Hematopoietic multipotent progenitor cell treated with erythropoietin and hydrocortisone succinate and interleukin-3 and kit ligand, for 17 days (in vitro differentiated cells): ENCODE measurements at regions not wholly inside any gene's neighbourhood (a gene's known extent, or its start where the extent isn't known, plus 50 kb on each side); places are given as distances from the start of the nearest gene placed in this dataset.

ENCODE experiments used
- DNase-seq: peaks from one replicate; pipeline ENCODE4 v3.0.0-alpha.2; 2015; ENCODE audit warnings: low spot score

DNA sequence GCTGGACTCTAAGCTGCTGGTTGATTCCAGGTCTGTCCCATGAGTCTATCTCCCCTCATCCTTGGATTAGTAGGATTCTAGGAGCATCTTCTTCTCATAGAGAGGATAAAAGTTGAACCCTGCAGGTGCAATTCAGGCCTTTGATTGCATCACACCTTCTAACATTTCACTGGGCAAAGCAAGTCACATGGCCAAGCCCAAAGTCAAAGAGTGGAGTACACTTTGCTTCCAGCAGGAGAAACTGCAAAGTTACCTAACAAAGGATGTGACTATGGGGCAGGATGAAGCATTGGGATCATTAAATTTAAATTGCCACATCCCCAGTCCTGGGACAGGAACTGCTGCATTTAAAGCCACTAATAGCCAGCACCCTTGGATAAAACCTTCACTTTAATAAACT, 51.0 kb upstream of the EGFLAM start:
- no peak for DNase-seq

DNA sequence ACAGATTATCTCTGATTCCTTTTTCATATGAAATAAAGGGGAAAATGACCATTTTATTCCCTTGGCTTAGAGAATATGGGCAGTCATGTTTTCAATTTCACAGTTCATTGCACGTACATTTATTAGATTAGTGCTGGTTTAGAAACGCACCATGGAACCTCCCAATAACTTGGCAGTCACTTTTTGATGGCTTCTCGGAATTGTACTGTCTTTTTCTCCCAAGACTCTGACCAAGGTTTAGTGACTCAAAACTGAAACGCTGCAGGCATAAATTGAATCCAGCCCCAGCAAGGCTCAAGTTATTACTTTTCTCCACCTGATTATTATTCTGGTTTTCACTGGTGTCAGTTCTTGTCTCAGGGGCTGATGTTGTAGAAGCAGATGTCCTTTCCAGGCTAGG, 55.6 kb upstream of the EGFLAM start:
- no peak for DNase-seq

DNA sequence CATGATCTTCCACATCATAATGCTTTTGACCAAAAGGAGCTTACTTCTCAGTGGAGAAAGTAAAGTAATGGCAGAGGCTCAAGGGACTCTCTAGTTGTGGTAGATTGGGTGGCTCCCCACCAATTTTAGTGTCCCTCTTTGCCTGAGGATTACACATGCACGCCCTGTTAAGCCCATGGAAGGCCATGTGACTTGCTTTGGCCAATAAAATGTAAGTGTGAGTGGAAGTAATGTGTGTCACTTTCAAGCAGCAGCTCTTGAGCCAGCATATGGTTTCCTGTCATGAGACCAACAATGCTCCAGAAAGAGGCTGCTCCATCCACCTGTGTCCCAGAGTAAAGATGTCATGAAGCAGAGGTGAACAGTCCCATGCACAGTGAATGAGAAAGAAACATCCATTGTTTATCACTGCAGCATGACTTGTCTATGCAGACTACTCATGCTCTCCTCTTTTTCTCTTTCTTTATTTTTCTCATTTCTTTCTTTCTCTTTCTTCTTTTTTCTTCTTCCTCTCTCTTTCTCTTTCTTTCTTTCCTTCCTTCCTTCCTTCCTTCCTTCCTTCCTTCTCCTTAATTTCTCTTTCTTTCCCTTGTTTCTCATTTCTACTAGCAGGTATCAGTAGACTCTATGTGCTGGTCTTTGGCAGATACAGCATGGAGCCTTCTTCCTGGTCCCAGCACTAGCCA, 57.3 kb upstream of the EGFLAM start:
- DNase-seq, result no peak

DNA sequence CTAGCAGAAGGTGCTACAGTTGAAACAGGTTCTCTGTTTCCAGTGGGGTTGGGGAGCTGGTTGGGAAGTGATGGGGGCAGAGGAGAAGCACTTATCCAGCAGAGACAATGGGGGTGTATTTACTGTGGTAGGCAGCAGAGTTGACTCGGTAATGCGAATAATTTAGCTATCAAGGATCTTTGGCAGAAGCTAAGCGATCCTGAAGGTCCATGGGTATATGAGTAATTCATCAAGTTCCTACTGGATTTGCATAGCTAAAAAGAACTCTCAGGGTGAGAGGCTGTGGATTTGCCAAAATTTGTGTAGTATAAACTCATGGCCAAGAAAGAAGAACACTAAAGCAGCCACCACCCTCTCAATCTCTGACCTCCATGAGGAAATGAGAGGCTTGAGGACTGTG, 61.2 kb upstream of the EGFLAM start:
- DNase-seq, result no peak

DNA sequence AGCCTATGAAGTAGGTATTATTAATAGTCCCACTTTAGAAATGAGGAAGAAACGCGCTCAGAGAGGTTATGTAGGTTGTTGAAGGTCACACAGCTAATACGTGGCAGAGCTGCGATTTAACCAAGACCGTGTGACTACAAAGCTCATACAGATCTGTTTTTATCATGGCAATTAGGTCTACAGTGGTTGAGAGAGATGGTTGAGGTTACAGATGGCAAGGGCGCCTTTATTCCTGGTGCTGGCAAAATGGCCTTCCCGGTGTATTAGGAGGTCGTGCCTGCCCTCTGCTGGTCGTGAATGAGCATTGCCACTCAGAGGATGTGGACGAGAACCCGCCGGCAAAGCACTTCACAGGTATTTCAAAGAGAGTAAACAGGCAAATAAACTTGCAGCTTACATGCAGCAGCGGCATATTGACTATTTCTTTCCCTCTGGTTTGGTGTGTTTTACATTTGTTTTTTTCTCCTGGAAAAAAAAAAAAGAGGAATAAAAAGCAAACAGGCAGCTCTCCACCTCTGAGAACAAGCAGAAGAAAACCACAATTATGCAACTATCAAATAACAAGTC, 65.3 kb upstream of the EGFLAM start:
- peak; percentile 28 for DNase-seq

DNA sequence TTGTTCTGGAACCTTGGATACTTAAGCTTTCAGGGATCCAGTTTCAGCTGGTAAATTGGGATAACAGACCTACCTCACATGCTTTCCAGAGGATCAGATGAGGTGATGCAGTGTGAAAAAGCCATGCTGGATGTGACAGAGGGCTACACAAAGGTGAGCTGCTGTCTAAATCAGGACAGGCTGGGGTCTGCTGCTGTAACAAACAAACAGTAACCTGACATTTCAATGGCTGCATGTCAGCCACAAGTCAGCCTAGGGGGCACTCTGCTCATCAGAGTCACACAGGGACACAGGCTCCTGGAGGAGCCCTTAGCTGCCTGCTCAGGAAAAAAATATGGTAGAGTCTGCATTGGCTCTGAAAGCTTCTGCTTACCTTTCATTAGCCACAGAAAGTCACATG, 66.7 kb upstream of the EGFLAM start:
- no peak for DNase-seq

DNA sequence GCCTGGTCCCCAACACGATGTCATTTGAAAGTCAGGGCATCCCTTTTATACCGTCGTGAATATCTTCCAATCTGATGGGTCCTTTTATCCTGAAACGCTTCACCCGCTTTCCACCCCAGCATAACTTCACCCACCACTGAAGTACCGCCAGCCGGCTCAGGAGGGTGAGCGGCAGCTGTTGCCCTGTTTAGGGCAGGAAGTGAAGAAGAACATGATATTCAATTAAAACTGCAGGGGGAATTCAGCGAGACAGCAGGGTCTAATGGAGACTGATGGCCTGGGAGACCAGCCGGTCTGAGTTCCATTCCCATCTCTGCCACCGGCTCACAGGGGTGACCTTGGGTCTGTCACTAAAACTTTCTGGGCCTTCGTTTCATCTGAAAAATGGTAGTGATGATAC, 68.2 kb upstream of the EGFLAM start:
- DNase-seq, result no peak

GRCh38 chr5:38189081-38189504, 69.3 kb upstream of the EGFLAM start:
- DNase-seq, result no peak

DNA sequence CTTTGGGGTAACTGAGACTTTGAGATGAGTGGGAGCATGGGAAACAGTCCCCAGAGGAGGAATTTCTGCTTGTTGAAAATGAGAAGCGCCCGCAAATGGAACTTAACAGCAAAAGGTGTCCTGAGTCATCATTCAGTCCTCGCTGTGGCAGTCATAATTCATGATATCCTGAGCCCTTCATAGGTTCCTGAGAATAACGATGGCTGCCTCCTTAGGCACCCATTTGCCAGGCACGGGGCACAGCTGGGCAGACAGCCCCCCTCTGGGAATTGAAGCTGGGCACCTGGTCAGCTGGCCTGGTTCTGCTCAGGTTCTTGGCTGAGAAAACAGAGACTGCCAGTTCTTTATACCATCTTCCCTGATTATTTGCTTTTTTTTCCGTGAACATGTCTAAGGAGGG, 69.8 kb upstream of the EGFLAM start:
- DNase-seq, result no peak

GRCh38 chr5:38187532-38187931, 70.8 kb upstream of the EGFLAM start:
- DNase-seq, result no peak

GRCh38 chr5:38184627-38185026, 73.7 kb upstream of the EGFLAM start:
- DNase-seq, result no peak

DNA sequence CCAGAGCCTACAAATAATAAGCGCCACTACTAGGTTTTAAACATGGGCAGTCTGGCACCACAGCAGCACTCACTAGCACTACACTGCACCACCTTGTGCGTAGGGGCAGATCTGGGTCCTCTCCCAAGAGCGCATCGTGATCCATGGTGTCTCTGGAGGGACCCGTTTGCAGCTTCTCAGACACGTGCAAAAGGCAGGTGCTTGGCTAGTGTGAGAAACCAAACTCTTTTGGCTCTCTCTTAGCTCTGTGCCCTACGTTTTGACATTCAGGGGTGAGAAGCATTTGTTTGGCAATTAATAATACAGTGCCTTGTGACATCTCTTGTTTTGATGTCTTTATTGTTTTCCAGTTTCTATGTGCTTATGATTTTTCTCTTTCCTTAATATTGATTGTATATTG, 75.4 kb upstream of the EGFLAM start:
- DNase-seq, result no peak

GRCh38 chr5:38168029-38168428, 90.3 kb upstream of the EGFLAM start:
- no peak for DNase-seq

DNA sequence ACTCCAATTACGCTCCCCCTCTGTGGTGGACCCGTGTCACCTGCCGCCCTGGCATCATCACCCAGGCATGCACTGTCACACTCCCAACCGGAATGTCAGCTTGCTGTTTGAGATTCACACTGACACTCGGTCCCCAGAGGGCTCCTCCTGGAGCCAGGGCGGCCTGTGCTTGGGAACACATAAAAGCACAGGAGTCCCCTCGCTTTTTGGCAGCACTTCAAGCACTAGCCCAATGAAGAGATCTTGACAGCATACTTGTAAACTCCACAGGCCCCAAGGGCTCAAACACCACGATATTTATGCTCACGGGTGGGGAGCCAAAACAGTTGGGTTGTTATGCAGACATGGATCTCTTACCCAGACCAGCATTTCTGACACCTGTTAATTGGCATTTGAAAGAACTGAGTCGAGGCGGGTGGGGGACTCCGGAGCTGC, 90.8 kb upstream of the EGFLAM start:
- no peak for DNase-seq

GRCh38 chr5:38166832-38167231, 91.5 kb upstream of the EGFLAM start:
- DNase-seq, result no peak

DNA sequence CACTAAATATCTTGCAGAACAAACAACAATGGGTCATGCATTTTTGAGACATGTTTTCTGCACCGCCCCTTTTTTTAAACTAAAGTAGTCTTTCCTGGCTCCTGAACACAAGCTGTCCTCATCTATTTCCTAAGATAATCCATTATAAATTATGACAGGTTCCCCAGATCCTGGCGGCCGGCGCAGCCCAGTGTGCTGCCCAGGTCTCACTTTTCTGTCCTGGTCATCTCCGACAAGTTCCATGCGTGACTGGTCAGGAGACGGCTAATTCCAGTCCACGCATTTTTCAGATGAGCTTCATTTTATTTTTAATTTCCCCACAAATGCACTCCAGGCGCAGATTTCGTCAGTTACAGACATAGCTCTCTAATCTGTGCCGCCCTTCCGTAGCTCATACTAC, 92.9 kb upstream of the EGFLAM start:
- DNase-seq, result no peak

- no peak for DNase-seq
Measured at GRCh38 chr5:38164776-38165399, 93.5 kb upstream of the EGFLAM start.

DNA sequence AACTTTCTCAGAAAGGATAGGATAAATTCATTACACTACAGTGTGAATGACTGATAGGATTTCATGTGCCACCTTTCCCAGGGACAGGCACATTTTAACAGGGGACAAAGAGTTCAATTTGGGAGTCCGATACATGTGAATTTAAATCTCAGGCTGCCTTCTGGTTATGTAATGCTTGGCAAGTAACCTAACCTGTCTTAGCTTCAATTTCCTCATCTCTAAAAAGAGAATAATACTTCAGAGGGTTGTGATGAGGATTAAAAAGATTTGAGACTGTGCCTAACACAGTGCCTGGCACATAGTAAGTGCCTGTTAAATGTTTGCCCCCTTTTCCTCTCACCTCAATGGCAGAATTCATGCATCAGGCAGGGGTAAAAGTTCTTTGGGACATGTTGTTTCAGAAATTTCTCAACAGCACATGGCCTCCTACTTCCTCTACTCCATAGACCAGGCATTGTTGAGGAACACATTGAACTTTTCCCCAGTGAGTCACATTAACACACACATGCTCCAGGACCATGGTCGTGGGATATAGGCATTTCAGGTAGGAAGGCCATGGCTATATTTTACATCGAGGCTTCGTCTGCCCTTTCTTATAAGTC, 94.6 kb upstream of the EGFLAM start:
- DNase-seq, result no peak

- no peak for DNase-seq
Measured at GRCh38 chr5:38162625-38163024, 95.7 kb upstream of the EGFLAM start.

GRCh38 chr5:38157024-38157423, 101.3 kb upstream of the EGFLAM start:
- no peak for DNase-seq

DNA sequence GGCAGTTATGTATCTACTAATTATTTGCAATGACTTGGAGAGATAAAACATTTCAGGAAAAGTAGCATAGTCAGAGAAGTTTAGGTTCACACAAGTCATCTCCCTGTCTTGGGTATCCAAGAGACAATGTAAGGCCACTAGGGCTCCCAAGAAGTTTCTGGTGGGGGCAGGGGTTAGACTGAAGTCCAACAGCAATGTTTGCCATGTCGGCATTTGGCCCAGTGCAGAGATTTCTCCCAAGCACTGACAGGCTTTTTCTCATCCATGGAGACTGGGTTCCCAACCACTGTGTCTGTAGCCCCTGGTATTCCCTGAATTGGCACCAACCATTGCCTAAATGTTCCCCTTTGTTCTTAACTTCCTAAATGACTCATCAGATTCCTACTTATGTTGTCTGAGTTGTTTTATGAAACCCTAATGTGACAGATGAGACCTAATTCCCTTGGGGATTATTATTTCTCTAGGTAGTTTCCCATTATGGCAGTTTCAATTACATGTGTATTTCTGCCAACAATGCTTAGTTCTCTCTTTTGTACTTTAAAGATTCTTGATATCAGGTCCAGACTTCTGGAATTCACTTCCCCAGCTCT, 103.6 kb upstream of the EGFLAM start:
- no peak for DNase-seq

GRCh38 chr5:38151878-38152277, 106.5 kb upstream of the EGFLAM start:
- no peak for DNase-seq

- DNase-seq, result no peak
Measured at GRCh38 chr5:38149815-38150195, 108.6 kb upstream of the EGFLAM start.
